GM12878 (cell line): ENCODE measurements at regions not wholly inside any gene's neighbourhood (a gene's known extent, or its start where the extent isn't known, plus 50 kb on each side); places are given as distances from the start of the nearest gene placed in this dataset.

Experiments used
- ATAC-seq: fragments of 200-7000 bp; cut with Tn5 transposase; 3 replicates; pipeline ENCODE4 v1.9.1; 2020; ENCODE audit warnings: mild to moderate bottlenecking, moderate library complexity
- BruUV-seq: library from RNA; stranded (reverse); fragments of 400-500 nt; replicated peaks from 2 replicates; lab custom pipeline; 2021; lab: Mats Ljungman, UMichigan
- CTCF ChIA-PET: fragments of 300-600 bp; sonication (Branson Sonifier 250); formaldehyde crosslinking; extraction: SDS; loops from one replicate; lab custom pipeline; 2021; ENCODE audit warnings: inconsistent platforms; lab: Yijun Ruan, JAX
- POLR2A ChIA-PET: fragments of 350-600 bp; formaldehyde crosslinking; extraction: SDS; loops from one replicate; lab custom pipeline; 2021; ENCODE audit warnings: inconsistent platforms; lab: Charles Lee
- RAD21 ChIA-PET: fragments of 300-600 bp; sonication (Branson Sonifier 250); formaldehyde crosslinking; loops from one replicate; lab custom pipeline; 2023; ENCODE audit warnings: antibody characterized with exemption; ENCODE audit not compliant: unreplicated experiment; lab: Charles Lee
- SMC1A ChIA-PET: fragments of 300-600 bp; sonication (Branson Sonifier 250); formaldehyde crosslinking; loops from one replicate; lab custom pipeline; 2023; ENCODE audit not compliant: unreplicated experiment, uncharacterized antibody; lab: Charles Lee
- DNase-seq: peaks from one replicate; pipeline ENCODE4 v3.0.0-alpha.2; 2011; ENCODE audit warnings: low read depth, low spot score
- FAIRE-seq: peaks from 3 replicates; lab custom pipeline; 2011; peaks lifted over from hg19 to GRCh38; lab: Jason Lieb, UNC
- H2AFZ ChIP-seq: 2 replicates; pipeline ENCODE4 v1.6.0; 2011; ENCODE audit warnings: low read depth, low read length, control low read depth; ENCODE audit not compliant: control insufficient read depth
- H3K27ac ChIP-seq: 2 replicates; pipeline ENCODE4 v1.5.1; 2011; ENCODE audit warnings: control low read depth; ENCODE audit not compliant: control insufficient read depth, insufficient read depth
- H3K27me3 ChIP-seq, 2 experiments: replicated peaks in 1 of 2; 2 replicates each; pipeline versions ENCODE4 v1.6.0 to v1.6.1; 2011; ENCODE audit warnings: low read length in 1 of 2; ENCODE audit not compliant: control insufficient read depth in 2 of 2, insufficient read depth in 2 of 2
- H3K36me3 ChIP-seq, 2 experiments: 2 replicates each; pipeline ENCODE4 v1.5.1; 2011; ENCODE audit warnings: low read length in 1 of 2; ENCODE audit not compliant: control insufficient read depth in 2 of 2, insufficient read depth in 2 of 2
- H3K4me1 ChIP-seq: 2 replicates; pipeline ENCODE4 v1.6.1; 2011; ENCODE audit warnings: mild to moderate bottlenecking, low read length, moderate library complexity, mixed read lengths; ENCODE audit not compliant: control insufficient read depth, insufficient read depth
- H3K4me2 ChIP-seq: 2 replicates; pipeline ENCODE4 v1.6.0; 2011; ENCODE audit warnings: control low read depth; ENCODE audit not compliant: control insufficient read depth, insufficient read depth
- H3K4me3 ChIP-seq: fragments of 200-600 bp; sonication (generic); 2 replicates; pipeline ENCODE4 v1.5.1; 2016
- H3K79me2 ChIP-seq: 2 replicates; pipeline ENCODE4 v1.6.0; 2011; ENCODE audit warnings: low read length; ENCODE audit not compliant: control insufficient read depth, insufficient read depth
- H3K9ac ChIP-seq: 2 replicates; pipeline ENCODE4 v1.8.0; 2011; ENCODE audit warnings: low read length, control low read depth, mixed read lengths; ENCODE audit not compliant: control insufficient read depth, insufficient read depth
- H3K9me3 ChIP-seq: replicated peaks from 3 replicates; pipeline ENCODE4 v1.5.1; 2011; ENCODE audit warnings: mild to moderate bottlenecking, low read length; ENCODE audit not compliant: control insufficient read depth, insufficient read depth
- H4K20me1 ChIP-seq: 2 replicates; pipeline ENCODE4 v1.6.0; 2011; ENCODE audit not compliant: control insufficient read depth, insufficient read depth
- CHD4 ChIP-seq: fragments of 200-600 bp; sonication (generic); IDR thresholded peaks from 2 replicates; pipeline ENCODE4 v1.6.1; 2016; ENCODE audit warnings: mild to moderate bottlenecking
- DPF2 ChIP-seq: fragments of 450-650 bp; IDR thresholded peaks from 2 replicates; pipeline ENCODE4 v1.6.1; 2017; ENCODE audit warnings: mild to moderate bottlenecking
- ESRRA ChIP-seq: IDR thresholded peaks from 2 replicates; pipeline ENCODE4 v1.6.1; 2012; ENCODE audit warnings: mild to moderate bottlenecking, low read length, improper control_type of control experiment
- GABPA ChIP-seq: IDR thresholded peaks from 2 replicates; pipeline ENCODE4 v1.6.1; 2014; ENCODE audit warnings: antibody characterized with exemption, low read depth, mild to moderate bottlenecking, inconsistent platforms
- HDGF ChIP-seq: fragments of 450-650 bp; IDR thresholded peaks from 2 replicates; pipeline ENCODE4 v1.6.1; 2016; ENCODE audit warnings: antibody characterized with exemption
- IKZF2 ChIP-seq, 2 experiments: fragments of 450-650 bp; IDR thresholded peaks; 2 replicates each; pipeline ENCODE4 v1.6.1; 2017; ENCODE audit warnings: mild to moderate bottlenecking in 2 of 2, moderate library complexity in 2 of 2
- KDM1A ChIP-seq: fragments of 200-600 bp; sonication (generic); IDR thresholded peaks from 2 replicates; pipeline ENCODE4 v1.6.1; 2016; ENCODE audit warnings: borderline replicate concordance
- MYB ChIP-seq: fragments of 150-350 bp; IDR thresholded peaks from 2 replicates; pipeline ENCODE4 v1.6.1; 2014; ENCODE audit warnings: mild to moderate bottlenecking, low read depth, low read length, borderline replicate concordance
- NFYB ChIP-seq: IDR thresholded peaks from 2 replicates; pipeline ENCODE4 v1.6.1; 2011; ENCODE audit warnings: low read depth, mild to moderate bottlenecking, low read length, improper control_type of control experiment, moderate library complexity; ENCODE audit not compliant: insufficient read depth
- NR2C2 ChIP-seq: IDR thresholded peaks from 2 replicates; pipeline ENCODE4 v1.6.1; 2011; ENCODE audit warnings: borderline replicate concordance, low read depth; ENCODE audit not compliant: control insufficient read depth, insufficient read length
- PKNOX1 ChIP-seq: fragments of 450-650 bp; IDR thresholded peaks from 2 replicates; pipeline ENCODE4 v1.6.1; 2016; ENCODE audit warnings: mild to moderate bottlenecking
- RBBP5 ChIP-seq: fragments of 200-600 bp; sonication (generic); conservative IDR thresholded peaks from 2 replicates; pipeline ENCODE4 v1.6.1; 2016
- TARDBP ChIP-seq: IDR thresholded peaks from 2 replicates; pipeline ENCODE4 v1.6.1; 2016; ENCODE audit warnings: borderline replicate concordance
- TCF3 ChIP-seq: IDR thresholded peaks from 2 replicates; pipeline ENCODE4 v1.6.1; 2012; ENCODE audit warnings: low read depth, mild to moderate bottlenecking, low read length, borderline replicate concordance; ENCODE audit not compliant: insufficient read depth
- ZNF384 ChIP-seq: IDR thresholded peaks from 2 replicates; pipeline ENCODE4 v1.6.1; 2012; ENCODE audit warnings: low read depth, mild to moderate bottlenecking, low read length, improper control_type of control experiment, borderline replicate concordance
- ZNF687 ChIP-seq: fragments of 450-650 bp; IDR thresholded peaks from 2 replicates; pipeline ENCODE4 v1.6.1; 2017; ENCODE audit warnings: mild to moderate bottlenecking, moderate library complexity
- WGBS: methylation state at CpG from one replicate; pipeline ENCODE4 v1.1.6; 2016; ENCODE audit warnings: low lambda C conversion rate; ENCODE audit not compliant: insufficient replicate concordance, insufficient coverage; ENCODE audit errors: missing lambda C conversion rate; 5-methylcytosine and 5-hydroxymethylcytosine counted together
- in situ Hi-C: fragments of 300-500 bp; cut with MboI; formaldehyde crosslinking; loops from 9 replicates; pipeline ENCODE4 v1.14.3; 2018; ENCODE audit warnings: mixed read lengths
- intact Hi-C: fragments of 100-400 bp; cut with micrococcal nuclease; formaldehyde crosslinking; loops from one replicate; pipeline ENCODE4 v1.14.2; 2022; ENCODE audit not compliant: unreplicated experiment

GRCh38 chr1:157277913-157278312 lies 139.7 kb upstream of the ETV3 start:
- FAIRE-seq: no peak
- no peak overlapping the region for H2AFZ ChIP-seq
- ChIA-PET CTCF (no interaction called here), RAD21 (interaction anchor here (1.0 kb wide), 1 partner anchor 217 kb away, joined by 3 read pairs; no protein-coding TSS in a partner anchor), POLR2A (no interaction called here), SMC1A (no interaction called here)
- H4K20me1 ChIP-seq: no peaks in the 10 kb centered on the region
- 0% methylated on average over 3 of the region's 3 CpGs for WGBS
- no peak overlapping the region for H3K4me3 ChIP-seq
- ATAC-seq: no peak
- H3K9me3 ChIP-seq: no peaks in the 10 kb centered on the region; the same call in 2 of the 3 replicates
- TF ChIP-seq RBBP5 (no peak), HDGF (no peak), ESRRA (no peak), ZNF384 (no peak), GABPA (no peak), DPF2 (no peak), MYB (no peak), PKNOX1 (no peak)
- intact Hi-C loops (no loop called here), in situ Hi-C loops (no loop called here)
- peaks cover 0 to 4% of the 10 kb centered on the region in 2 experiments; a peak in 2 of 4 replicates for H3K27me3 ChIP-seq
- no peak for DNase-seq
- H3K36me3 ChIP-seq: no peaks in the 10 kb centered on the region
- BruUV-seq: no TSS peak
- no peaks in the 10 kb centered on the region for H3K4me1 ChIP-seq
- no peak overlapping the region for H3K4me2 ChIP-seq
- no peaks in the 10 kb centered on the region for H3K79me2 ChIP-seq
- no peak overlapping the region for H3K27ac ChIP-seq
- no peak overlapping the region for H3K9ac ChIP-seq

GRCh38 chr1:157277281-157277680 lies 139.1 kb upstream of the ETV3 start:
- SMC1A ChIA-PET: no interaction called here
- no peak for TF ChIP-seq NFYB
- no peak for TF ChIP-seq TARDBP
- TF ChIP-seq KDM1A: no peak
- no peak for TF ChIP-seq HDGF
- TF ChIP-seq CHD4: no peak
- no peak for TF ChIP-seq NR2C2
- no peak for TF ChIP-seq IKZF2 (IDR thresholded peaks at IDR 0.05)
- no peak for TF ChIP-seq ZNF687
- no peak for TF ChIP-seq TCF3

More at GRCh38 chr1:157277281-157277680, 139.1 kb upstream of the ETV3 start:
- Histone ChIP-seq H3K4me1 (no peaks in the 10 kb centered on the region), H2AFZ (no peak overlapping the region), H3K36me3 (no peaks in the 10 kb centered on the region), H4K20me1 (no peaks in the 10 kb centered on the region), H3K9ac (no peak overlapping the region), H3K27ac (no peak overlapping the region), H3K4me2 (no peak overlapping the region), H3K27me3 (peaks cover 0 to 4% of the 10 kb centered on the region in 2 experiments; a peak in 2 of 4 replicates), H3K9me3 (no peaks in the 10 kb centered on the region; the same call in 2 of the 3 replicates), H3K4me3 (no peak overlapping the region), H3K79me2 (no peaks in the 10 kb centered on the region)
- ChIA-PET CTCF (no interaction called here), RAD21 (no interaction called here), POLR2A (no interaction called here)
- in situ Hi-C loops: no loop called here
- no TSS peak for BruUV-seq
- intact Hi-C loops: no loop called here
- no peak for ATAC-seq
- DNase-seq: no peak
- no peak for FAIRE-seq
- 67% methylated on average over 10 of the region's 10 CpGs for WGBS
